ENCODE measurements at regions not wholly inside any gene's neighbourhood (a gene's known extent, or its start where the extent isn't known, plus 50 kb on each side); places are given as distances from the start of the nearest gene placed in this dataset.

DNA sequence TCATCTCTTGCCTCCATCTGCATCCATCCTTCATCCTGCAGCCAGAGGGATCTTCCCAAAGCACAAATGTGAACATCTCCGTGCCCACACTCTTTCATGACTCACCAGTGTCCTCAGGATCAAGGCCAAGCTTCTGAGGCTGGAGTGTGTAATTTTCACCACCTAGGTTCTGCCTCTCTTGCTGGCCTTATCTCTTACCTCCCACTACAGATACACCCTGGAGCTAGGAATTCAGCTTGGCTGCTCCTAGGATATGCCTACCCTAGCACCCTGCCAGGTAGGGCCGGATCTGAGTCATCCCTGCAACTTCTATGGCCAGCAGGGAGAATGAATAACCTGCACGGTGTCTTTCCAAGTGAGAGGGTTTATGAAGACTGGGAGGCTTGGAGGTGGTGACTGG lies 208.7 kb upstream of the CSF3R start:
- DNase-seq (no peak), ATAC-seq (no peak)
- H3K27ac ChIP-seq: no peak overlapping the region
- H3K36me3 ChIP-seq: no peaks in the 10 kb centered on the region
- no peaks in the 10 kb centered on the region for H3K4me1 ChIP-seq
- H3K4me3 ChIP-seq: no peak overlapping the region
- intact Hi-C loops (cut with DNase I): no loop called here
- TF ChIP-seq, protein P1, sequence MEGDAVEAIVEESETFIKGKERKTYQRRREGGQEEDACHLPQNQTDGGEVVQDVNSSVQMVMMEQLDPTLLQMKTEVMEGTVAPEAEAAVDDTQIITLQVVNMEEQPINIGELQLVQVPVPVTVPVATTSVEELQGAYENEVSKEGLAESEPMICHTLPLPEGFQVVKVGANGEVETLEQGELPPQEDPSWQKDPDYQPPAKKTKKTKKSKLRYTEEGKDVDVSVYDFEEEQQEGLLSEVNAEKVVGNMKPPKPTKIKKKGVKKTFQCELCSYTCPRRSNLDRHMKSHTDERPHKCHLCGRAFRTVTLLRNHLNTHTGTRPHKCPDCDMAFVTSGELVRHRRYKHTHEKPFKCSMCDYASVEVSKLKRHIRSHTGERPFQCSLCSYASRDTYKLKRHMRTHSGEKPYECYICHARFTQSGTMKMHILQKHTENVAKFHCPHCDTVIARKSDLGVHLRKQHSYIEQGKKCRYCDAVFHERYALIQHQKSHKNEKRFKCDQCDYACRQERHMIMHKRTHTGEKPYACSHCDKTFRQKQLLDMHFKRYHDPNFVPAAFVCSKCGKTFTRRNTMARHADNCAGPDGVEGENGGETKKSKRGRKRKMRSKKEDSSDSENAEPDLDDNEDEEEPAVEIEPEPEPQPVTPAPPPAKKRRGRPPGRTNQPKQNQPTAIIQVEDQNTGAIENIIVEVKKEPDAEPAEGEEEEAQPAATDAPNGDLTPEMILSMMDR (IDR thresholded peaks at IDR 0.05): no peak
- H3K9me3 ChIP-seq: no peaks in the 10 kb centered on the region
- peaks cover 5 to 72% of the 10 kb centered on the region in 2 donors for H3K27me3 ChIP-seq

DNA sequence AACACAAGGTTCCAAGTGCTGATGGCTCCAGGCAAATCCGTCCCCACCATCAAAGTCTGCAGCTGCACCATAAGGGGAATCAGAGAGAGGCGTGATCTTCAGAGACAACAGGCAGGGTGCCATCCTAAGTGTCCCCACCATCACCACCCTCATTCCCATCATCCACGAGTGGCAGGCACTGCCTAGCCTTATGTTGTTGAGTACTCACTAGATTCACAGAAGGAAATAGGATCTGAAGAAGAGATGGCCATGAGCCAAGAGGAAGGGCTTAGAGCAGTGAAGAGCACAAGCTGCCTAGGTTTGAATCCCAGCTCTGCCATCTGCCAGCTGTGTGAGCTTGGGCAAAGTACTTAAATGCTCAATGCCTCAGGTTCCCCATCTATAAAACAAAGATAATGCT lies 207.3 kb upstream of the CSF3R start:
- TF ChIP-seq, protein P1 (IDR thresholded peaks at IDR 0.05): no peak
- no peak overlapping the region for H3K4me3 ChIP-seq
- H3K27ac ChIP-seq: no peak overlapping the region
- H3K4me1 ChIP-seq: no peaks in the 10 kb centered on the region
- peaks cover 5 to 72% of the 10 kb centered on the region in 2 donors for H3K27me3 ChIP-seq
- no peaks in the 10 kb centered on the region for H3K36me3 ChIP-seq
- no peaks in the 10 kb centered on the region for H3K9me3 ChIP-seq
- no peak for DNase-seq
- no peak for ATAC-seq
- intact Hi-C loops (cut with DNase I): no loop called here

DNA sequence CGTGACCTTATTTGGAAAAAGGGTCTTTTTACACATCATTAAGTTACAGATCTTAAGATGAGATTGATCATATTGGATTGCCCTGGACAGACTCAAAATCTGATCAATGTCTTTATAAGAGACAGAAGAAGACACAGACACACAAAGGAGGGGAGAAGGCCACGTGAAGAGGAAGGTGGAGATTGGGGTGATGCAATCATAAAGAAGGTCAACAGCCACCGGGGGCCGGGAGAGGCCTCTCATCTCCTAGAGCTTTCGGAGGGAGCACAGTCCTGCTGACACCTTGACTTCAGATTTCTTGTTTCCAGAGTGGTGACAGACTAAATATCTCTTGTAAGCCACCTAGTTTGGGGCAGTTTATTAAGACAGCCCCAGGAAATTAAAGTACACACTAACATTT lies 204.6 kb upstream of the CSF3R start:
- H3K27me3 ChIP-seq: peaks cover 5 to 51% of the 10 kb centered on the region in 2 donors
- H3K27ac ChIP-seq: no peak overlapping the region
- ATAC-seq: no peak
- no peaks in the 10 kb centered on the region for H3K36me3 ChIP-seq
- no peaks in the 10 kb centered on the region for H3K9me3 ChIP-seq
- H3K4me3 ChIP-seq: no peak overlapping the region
- intact Hi-C loops (cut with DNase I): no loop called here
- no peak for DNase-seq
- no peaks in the 10 kb centered on the region for H3K4me1 ChIP-seq
- TF ChIP-seq, protein P1 (IDR thresholded peaks at IDR 0.05): no peak

DNA sequence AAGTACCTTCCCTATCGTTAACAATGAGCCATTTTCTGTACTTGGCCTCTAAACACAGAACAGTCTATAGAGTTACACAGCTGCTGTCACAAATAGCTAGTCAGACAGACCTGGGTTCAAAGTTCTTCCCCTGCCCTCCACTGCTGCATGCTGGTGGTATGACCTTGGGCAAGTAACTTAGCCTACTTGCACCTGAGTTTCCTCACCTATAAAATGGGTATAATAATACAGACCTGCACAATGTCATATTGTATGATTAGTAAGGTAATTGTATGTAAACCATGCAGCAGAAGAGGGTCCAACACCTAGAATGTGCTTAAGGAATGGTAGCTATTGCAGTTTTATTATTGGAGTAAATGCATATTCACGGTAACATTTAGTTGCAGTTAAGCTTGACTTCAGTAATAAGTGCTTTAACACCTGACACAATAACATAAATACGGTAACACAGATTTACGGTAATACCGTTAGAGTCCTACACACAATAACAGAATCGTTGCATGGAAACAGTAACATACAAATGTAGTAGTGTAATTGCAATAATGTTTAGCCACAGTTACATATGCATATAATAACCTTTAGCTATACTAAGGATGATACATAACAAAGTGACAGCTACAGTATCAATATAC lies 193.3 kb upstream of the CSF3R start:
- peaks cover 0 to 65% of the 10 kb centered on the region in 2 donors for H3K27me3 ChIP-seq
- no peaks in the 10 kb centered on the region for H3K9me3 ChIP-seq
- H3K36me3 ChIP-seq: no peaks in the 10 kb centered on the region
- DNase-seq: no peak
- no peak for ATAC-seq
- no peaks in the 10 kb centered on the region for H3K4me1 ChIP-seq
- intact Hi-C loops (cut with DNase I): no loop called here
- H3K27ac ChIP-seq: no peak overlapping the region
- TF ChIP-seq, protein P1 (IDR thresholded peaks at IDR 0.05): no peak
- no peak overlapping the region for H3K4me3 ChIP-seq

DNA sequence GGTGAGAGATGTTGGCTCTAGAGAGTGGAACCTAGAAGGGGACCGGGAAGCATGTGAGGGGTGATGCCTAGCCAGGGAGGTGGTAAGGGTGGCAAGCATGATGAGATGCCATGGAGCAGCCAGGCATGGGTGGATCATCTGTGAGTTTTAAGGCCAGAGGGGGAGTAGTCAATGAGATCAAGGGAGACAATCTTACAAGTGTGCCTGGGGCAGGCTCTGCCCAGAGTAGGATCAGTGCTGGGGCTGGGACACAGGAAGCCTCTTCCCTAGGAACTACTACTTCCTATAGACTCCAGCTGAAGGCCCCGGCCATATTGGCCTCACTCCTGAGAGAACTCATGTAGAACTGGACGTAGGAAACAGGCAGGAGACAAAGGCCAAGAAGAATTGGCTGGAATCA lies 192.4 kb upstream of the CSF3R start:
- no peak overlapping the region for H3K27ac ChIP-seq
- DNase-seq (no peak), ATAC-seq (no peak)
- intact Hi-C loops (cut with DNase I): no loop called here
- no peaks in the 10 kb centered on the region for H3K4me1 ChIP-seq
- no peak overlapping the region for H3K4me3 ChIP-seq
- peaks cover 0 to 71% of the 10 kb centered on the region in 2 donors for H3K27me3 ChIP-seq
- TF ChIP-seq, protein P1 (IDR thresholded peaks at IDR 0.05): no peak
- no peaks in the 10 kb centered on the region for H3K36me3 ChIP-seq
- H3K9me3 ChIP-seq: no peaks in the 10 kb centered on the region

Data from left lung (tissue), 4 donors.